GM18873 (cell line): ENCODE measurements at regions not wholly inside any gene's neighbourhood (a gene's known extent, or its start where the extent isn't known, plus 50 kb on each side); places are given as distances from the start of the nearest gene placed in this dataset.
"Not testable (repeated sequence)": the region's sequence is repeated elsewhere in the genome, so short reads cannot be mapped to it uniquely, and the experiment has no call there.

ENCODE experiments used
- ATAC-seq: cut with Tn5 transposase; IDR thresholded peaks from one replicate; pipeline ENCODE4 v1.9.1; 2021; ENCODE audit warnings: mild to moderate bottlenecking, moderate library complexity, moderate number of reproducible peaks; ENCODE audit not compliant: unreplicated experiment, low FRiP score

GRCh38 chr3:30535525-30535924 is 70.9 kb upstream of the TGFBR2 start:
- no peak for ATAC-seq

- no peak for ATAC-seq
Observed at GRCh38 chr3:30538791-30539190, 67.6 kb upstream of the TGFBR2 start.

- ATAC-seq, result no peak
Observed at GRCh38 chr3:30539206-30539605, 67.2 kb upstream of the TGFBR2 start.

- no peak for ATAC-seq
Observed at GRCh38 chr3:30539772-30540171, 66.6 kb upstream of the TGFBR2 start.

GRCh38 chr3:30541156-30541555 is 65.2 kb upstream of the TGFBR2 start:
- not testable (repeated sequence) for ATAC-seq

GRCh38 chr3:30542897-30543296 is 63.5 kb upstream of the TGFBR2 start:
- ATAC-seq, result no peak

- ATAC-seq, result no peak
Observed at GRCh38 chr3:30544812-30545211, 61.6 kb upstream of the TGFBR2 start.

GRCh38 chr3:30546934-30547333 is 59.5 kb upstream of the TGFBR2 start:
- ATAC-seq, result no peak

- ATAC-seq, result no peak
Observed at GRCh38 chr3:30547716-30548115, 58.7 kb upstream of the TGFBR2 start.

- ATAC-seq, result no peak
Observed at GRCh38 chr3:30548600-30548999, 57.8 kb upstream of the TGFBR2 start.

- no peak for ATAC-seq
Observed at GRCh38 chr3:30549600-30549999, 56.8 kb upstream of the TGFBR2 start.

GRCh38 chr3:30550246-30550645 is 56.2 kb upstream of the TGFBR2 start:
- ATAC-seq, result no peak

- no peak for ATAC-seq
Observed at GRCh38 chr3:30551266-30551665, 55.1 kb upstream of the TGFBR2 start.

- no peak for ATAC-seq
Observed at GRCh38 chr3:30551927-30552326, 54.5 kb upstream of the TGFBR2 start.

GRCh38 chr3:30553641-30554316 is 52.6 kb upstream of the TGFBR2 start:
- ATAC-seq, result no peak

GRCh38 chr3:30554317-30554690 is 52.1 kb upstream of the TGFBR2 start:
- no peak for ATAC-seq

GRCh38 chr3:30555968-30556367 is 50.4 kb upstream of the TGFBR2 start:
- no peak for ATAC-seq
